Memory B cell (primary cell): ENCODE measurements at regions not wholly inside any gene's neighbourhood (a gene's known extent, or its start where the extent isn't known, plus 50 kb on each side); places are given as distances from the start of the nearest gene placed in this dataset.
"Not testable (repeated sequence)": the region's sequence is repeated elsewhere in the genome, so short reads cannot be mapped to it uniquely, and the experiment has no call there.

Experiments used
- ATAC-seq: fragments of 150-1000 bp; cut with Tn5 transposase; 2 replicates; pipeline ENCODE4 v1.10.0; 2021; ENCODE audit warnings: low read depth, mild to moderate bottlenecking, moderate library complexity
- DNase-seq, 2 donors: peaks; one replicate each; pipeline ENCODE4 v3.0.0; 2022; ENCODE audit warnings: low spot score in 2 of 2
- H3K27ac Mint-ChIP-seq: one replicate; pipeline ENCODE4 v1.8.0; 2022; ENCODE audit warnings: mild to moderate bottlenecking, moderate library complexity, mixed read lengths
- H3K27me3 Mint-ChIP-seq: one replicate; pipeline ENCODE4 v1.8.0; 2022; ENCODE audit warnings: mixed read lengths
- H3K36me3 Mint-ChIP-seq: one replicate; pipeline ENCODE4 v1.8.0; 2022; ENCODE audit warnings: mild to moderate bottlenecking, mixed read lengths
- H3K4me1 Mint-ChIP-seq: one replicate; pipeline ENCODE4 v1.8.0; 2022; ENCODE audit warnings: mixed read lengths
- H3K4me3 Mint-ChIP-seq: one replicate; pipeline ENCODE4 v1.8.0; 2022; ENCODE audit warnings: mild to moderate bottlenecking, moderate library complexity, mixed read lengths
- H3K9me3 Mint-ChIP-seq: one replicate; pipeline ENCODE4 v1.8.0; 2022; ENCODE audit warnings: mixed read lengths

DNA sequence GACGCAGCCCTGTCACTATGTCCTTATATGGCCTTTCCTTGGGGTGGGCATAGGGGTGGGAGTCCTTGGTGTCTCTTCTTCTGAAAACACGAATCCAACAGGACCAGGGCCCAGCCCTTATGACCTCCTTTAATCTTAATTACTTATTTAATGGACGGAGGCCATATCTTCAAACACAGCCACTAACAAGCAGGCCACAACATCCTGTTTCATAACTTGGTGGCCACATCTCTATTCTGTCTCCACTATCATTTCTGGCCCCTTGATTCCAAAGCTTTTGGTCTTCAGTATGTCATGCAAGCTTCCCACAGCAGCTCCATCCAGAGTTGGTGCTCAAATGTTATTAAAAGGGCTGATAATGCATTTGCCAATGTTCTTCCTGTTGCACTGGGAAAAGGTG is 287.3 kb upstream of the SMIM21 start:
- Mint-ChIP-seq H3K4me3 (no peak overlapping the region), H3K4me1 (no peaks in the 10 kb centered on the region), H3K27me3 (no peaks in the 10 kb centered on the region), H3K9me3 (peaks cover 2% of the 10 kb centered on the region), H3K36me3 (no peaks in the 10 kb centered on the region), H3K27ac (no peak overlapping the region)
- DNase-seq, result no peak
- ATAC-seq, result no peak

DNA sequence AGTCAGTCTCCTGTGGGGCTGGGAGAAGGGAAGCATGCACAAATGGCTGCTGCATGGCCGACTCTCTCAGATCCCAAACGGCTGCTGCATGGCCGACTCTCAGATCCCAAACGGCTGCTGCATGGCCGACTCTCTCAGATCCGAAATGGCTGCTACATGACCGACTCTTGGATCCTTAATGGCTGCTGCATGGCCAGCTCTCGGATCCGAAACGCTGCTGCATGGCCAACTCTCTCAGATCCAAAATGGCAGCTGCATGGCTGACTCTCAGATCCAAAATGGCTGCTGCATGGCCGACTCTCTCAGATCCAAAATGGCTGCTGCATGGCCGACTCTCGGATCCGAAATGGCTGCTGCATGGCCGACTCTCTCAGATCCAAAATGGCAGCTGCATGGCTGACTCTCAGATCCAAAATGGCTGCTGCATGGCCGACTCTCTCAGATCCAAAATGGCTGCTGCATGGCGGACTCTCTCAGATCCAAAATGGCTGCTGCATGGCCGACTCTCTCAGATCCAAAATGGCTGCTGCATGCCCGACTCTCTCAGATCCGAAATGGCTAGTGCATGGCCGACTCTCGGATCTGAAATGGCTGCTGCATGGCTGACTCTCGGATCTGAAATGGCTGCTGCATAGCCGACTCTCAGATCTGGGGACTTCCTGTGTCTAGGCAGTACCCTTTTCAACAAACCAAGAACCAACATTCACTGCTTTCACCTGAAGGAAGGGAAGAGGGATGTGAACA is 284.8 kb upstream of the SMIM21 start:
- H3K36me3 Mint-ChIP-seq, ATAC-seq, H3K4me3 Mint-ChIP-seq, H3K4me1 Mint-ChIP-seq, H3K27ac Mint-ChIP-seq, H3K9me3 Mint-ChIP-seq, DNase-seq, H3K27me3 Mint-ChIP-seq: not testable (repeated sequence)

GRCh38 chr18:75700561-75700960 is 273.1 kb upstream of the SMIM21 start:
- H3K36me3 Mint-ChIP-seq, result no peaks in the 10 kb centered on the region
- no peaks in the 10 kb centered on the region for H3K27me3 Mint-ChIP-seq
- no peak for ATAC-seq
- no peak overlapping the region for H3K27ac Mint-ChIP-seq
- no peak overlapping the region for H3K4me3 Mint-ChIP-seq
- DNase-seq, result no peak
- H3K9me3 Mint-ChIP-seq, result peaks cover 2% of the 10 kb centered on the region
- H3K4me1 Mint-ChIP-seq, result no peaks in the 10 kb centered on the region

GRCh38 chr18:75698861-75699260 is 271.4 kb upstream of the SMIM21 start:
- no peaks in the 10 kb centered on the region for H3K36me3 Mint-ChIP-seq
- H3K4me3 Mint-ChIP-seq, result no peak overlapping the region
- H3K27ac Mint-ChIP-seq, result no peak overlapping the region
- DNase-seq (no peak), ATAC-seq (no peak)
- H3K9me3 Mint-ChIP-seq, result peaks cover 6% of the 10 kb centered on the region
- no peaks in the 10 kb centered on the region for H3K4me1 Mint-ChIP-seq
- no peaks in the 10 kb centered on the region for H3K27me3 Mint-ChIP-seq

- no peaks in the 10 kb centered on the region for H3K36me3 Mint-ChIP-seq
- DNase-seq (no peak), ATAC-seq (no peak)
- H3K9me3 Mint-ChIP-seq, result peaks cover 9% of the 10 kb centered on the region
- H3K27ac Mint-ChIP-seq, result no peak overlapping the region
- H3K4me1 Mint-ChIP-seq, result no peaks in the 10 kb centered on the region
- H3K4me3 Mint-ChIP-seq, result no peak overlapping the region
- no peaks in the 10 kb centered on the region for H3K27me3 Mint-ChIP-seq
These were observed 270.0 kb upstream of the SMIM21 start for GRCh38 chr18:75697493-75697892.

- H3K36me3 Mint-ChIP-seq, result no peaks in the 10 kb centered on the region
- H3K9me3 Mint-ChIP-seq, result peaks cover 7% of the 10 kb centered on the region
- H3K27me3 Mint-ChIP-seq, result no peaks in the 10 kb centered on the region
- H3K4me3 Mint-ChIP-seq, result no peak overlapping the region
- H3K27ac Mint-ChIP-seq, result no peak overlapping the region
- ATAC-seq, result no peak
- no peak for DNase-seq
- no peaks in the 10 kb centered on the region for H3K4me1 Mint-ChIP-seq
These were observed 268.9 kb upstream of the SMIM21 start for GRCh38 chr18:75696391-75696790.

DNA sequence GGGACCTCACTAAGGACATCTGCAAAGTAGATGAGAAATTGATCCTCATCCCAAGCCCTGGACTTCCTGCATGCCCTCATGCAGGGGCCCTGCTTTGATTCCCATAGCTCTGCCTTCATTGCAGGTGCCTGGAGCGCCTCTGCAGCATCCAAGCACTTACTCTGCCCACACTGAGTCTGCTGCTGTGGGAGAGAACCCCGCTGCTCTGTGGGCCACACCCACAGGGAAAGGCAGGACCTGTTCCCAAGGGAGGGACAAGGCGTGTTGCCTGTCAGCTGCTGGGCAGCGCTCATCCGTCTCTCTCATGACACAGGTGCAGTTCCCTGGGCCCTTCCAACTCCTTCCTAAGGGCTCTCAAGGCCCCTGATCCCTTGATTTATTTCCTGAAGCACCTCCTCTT is 266.8 kb upstream of the SMIM21 start:
- DNase-seq (no peak), ATAC-seq (no peak)
- H3K27me3 Mint-ChIP-seq, result no peaks in the 10 kb centered on the region
- no peaks in the 10 kb centered on the region for H3K4me1 Mint-ChIP-seq
- H3K9me3 Mint-ChIP-seq, result peaks cover 7% of the 10 kb centered on the region
- H3K36me3 Mint-ChIP-seq, result no peaks in the 10 kb centered on the region
- no peak overlapping the region for H3K27ac Mint-ChIP-seq
- no peak overlapping the region for H3K4me3 Mint-ChIP-seq

GRCh38 chr18:75691483-75691882 is 264.0 kb upstream of the SMIM21 start:
- H3K9me3 Mint-ChIP-seq, result peaks cover 7% of the 10 kb centered on the region
- no peaks in the 10 kb centered on the region for H3K4me1 Mint-ChIP-seq
- ATAC-seq, result no peak
- no peak for DNase-seq
- H3K27ac Mint-ChIP-seq, result no peak overlapping the region
- no peaks in the 10 kb centered on the region for H3K27me3 Mint-ChIP-seq
- no peak overlapping the region for H3K4me3 Mint-ChIP-seq
- H3K36me3 Mint-ChIP-seq, result no peaks in the 10 kb centered on the region

DNA sequence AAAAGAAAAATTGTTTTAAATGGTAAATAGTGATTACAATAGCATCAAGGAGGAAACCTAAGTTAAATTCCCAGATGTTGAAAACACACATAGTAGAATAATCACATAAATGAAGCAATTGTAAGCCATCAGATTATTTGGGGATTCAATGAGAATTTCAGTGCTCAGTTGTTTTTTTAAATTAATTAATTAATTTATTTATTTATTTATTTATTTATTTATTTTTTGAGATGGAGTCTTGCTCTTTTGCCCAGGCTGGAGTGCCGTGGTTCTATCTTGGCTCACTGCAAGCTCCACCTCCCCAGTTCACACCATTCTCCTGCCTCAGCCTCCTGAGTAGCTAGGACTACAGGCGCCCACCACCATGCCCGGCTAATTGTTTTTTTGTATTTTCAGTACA is 262.8 kb upstream of the SMIM21 start:
- ATAC-seq, H3K27ac Mint-ChIP-seq, H3K9me3 Mint-ChIP-seq, H3K4me1 Mint-ChIP-seq, H3K36me3 Mint-ChIP-seq, H3K4me3 Mint-ChIP-seq, DNase-seq, H3K27me3 Mint-ChIP-seq: not testable (repeated sequence)

- ATAC-seq, result no peak
- H3K9me3 Mint-ChIP-seq, result peaks cover 2% of the 10 kb centered on the region
These were observed 260.1 kb upstream of the SMIM21 start for GRCh38 chr18:75687626-75688025.

GRCh38 chr18:75683426-75683825 is 255.9 kb upstream of the SMIM21 start:
- Mint-ChIP-seq H3K9me3 (peaks cover 4% of the 10 kb centered on the region), H3K27ac (no peak overlapping the region), H3K36me3 (no peaks in the 10 kb centered on the region), H3K27me3 (peaks cover 4% of the 10 kb centered on the region), H3K4me3 (no peak overlapping the region), H3K4me1 (no peaks in the 10 kb centered on the region)
- no peak for DNase-seq
- no peak for ATAC-seq

More at GRCh38 chr18:75687626-75688025, 260.1 kb upstream of the SMIM21 start:
- peaks cover 2% of the 10 kb centered on the region for H3K27me3 Mint-ChIP-seq
- no peaks in the 10 kb centered on the region for H3K4me1 Mint-ChIP-seq
- H3K27ac Mint-ChIP-seq, result no peak overlapping the region
- no peaks in the 10 kb centered on the region for H3K36me3 Mint-ChIP-seq
- no peak overlapping the region for H3K4me3 Mint-ChIP-seq
- DNase-seq, result no peak

- peaks cover 4% of the 10 kb centered on the region for H3K27me3 Mint-ChIP-seq
- H3K27ac Mint-ChIP-seq, result no peak overlapping the region
- H3K36me3 Mint-ChIP-seq, result no peaks in the 10 kb centered on the region
- no peak for DNase-seq
- ATAC-seq, result no peak
- H3K9me3 Mint-ChIP-seq, result peaks cover 4% of the 10 kb centered on the region
- H3K4me1 Mint-ChIP-seq, result no peaks in the 10 kb centered on the region
- no peak overlapping the region for H3K4me3 Mint-ChIP-seq
These were observed 254.1 kb upstream of the SMIM21 start for GRCh38 chr18:75681538-75682115.

GRCh38 chr18:75679331-75679730 is 251.8 kb upstream of the SMIM21 start:
- no peak for DNase-seq
- Mint-ChIP-seq H3K36me3 (no peaks in the 10 kb centered on the region), H3K9me3 (peaks cover 5% of the 10 kb centered on the region), H3K4me1 (no peaks in the 10 kb centered on the region), H3K27ac (no peak overlapping the region), H3K27me3 (peaks cover 4% of the 10 kb centered on the region), H3K4me3 (no peak overlapping the region)
- ATAC-seq, result no peak

GRCh38 chr18:75678627-75679026 is 251.1 kb upstream of the SMIM21 start:
- DNase-seq, result no peak

More at GRCh38 chr18:75678627-75679026, 251.1 kb upstream of the SMIM21 start:
- Mint-ChIP-seq H3K4me1 (no peaks in the 10 kb centered on the region), H3K27ac (no peak overlapping the region), H3K4me3 (no peak overlapping the region), H3K27me3 (peaks cover 4% of the 10 kb centered on the region), H3K36me3 (no peaks in the 10 kb centered on the region), H3K9me3 (peaks cover 3% of the 10 kb centered on the region)
- no peak for ATAC-seq
